ENCODE measurements at regions not wholly inside any gene's neighbourhood (a gene's known extent, or its start where the extent isn't known, plus 50 kb on each side); places are given as distances from the start of the nearest gene placed in this dataset.

DNA sequence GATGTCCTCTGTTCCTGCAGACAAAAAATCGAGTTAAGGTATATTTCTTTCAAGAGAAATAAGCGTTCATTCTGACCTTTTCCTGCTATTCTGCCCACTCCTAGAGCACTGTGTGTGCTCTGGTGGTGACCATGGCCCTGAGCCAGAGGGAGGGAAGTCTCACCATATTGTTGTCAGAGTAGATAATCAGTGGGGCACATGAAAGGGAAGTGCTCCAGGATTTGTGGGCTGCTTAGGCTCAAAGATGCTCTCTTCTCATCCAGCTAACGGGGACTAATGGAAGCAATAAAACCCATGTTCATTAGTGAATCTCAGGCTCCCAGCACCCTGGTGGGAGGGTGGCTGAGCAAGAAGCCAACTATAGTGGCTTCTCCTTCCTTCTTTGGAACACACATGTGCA lies 70.7 kb upstream of the EOMES start:
- TF ChIP-seq POLR2A (IDR thresholded peaks at IDR 0.05) (no peak), POLR2AphosphoS5 (IDR thresholded peaks at IDR 0.05) (no peak), EP300 (IDR thresholded peaks at IDR 0.05) (no peak)
